CD14-positive monocyte (primary cell): ENCODE measurements at regions not wholly inside any gene's neighbourhood (a gene's known extent, or its start where the extent isn't known, plus 50 kb on each side); places are given as distances from the start of the nearest gene placed in this dataset.

Source experiments
- DNase-seq, 3 donors: peaks; one replicate each; pipeline ENCODE4 v3.0.0-alpha.2; 2011 to 2022
- H2AFZ ChIP-seq: 2 replicates; pipeline ENCODE4 v1.6.0; 2012; ENCODE audit warnings: mild to moderate bottlenecking, low read depth, low read length, inconsistent platforms; ENCODE audit not compliant: insufficient read depth, poor library complexity, severe bottlenecking
- H3K27ac ChIP-seq, 2 donors: 1 replicate in 1 of 2; 2 replicates in 1 of 2; pipeline ENCODE4 v1.5.1; 2012 to 2013; ENCODE audit warnings: low read length in 2 of 2, control low read depth in 1 of 2, inconsistent platforms in 1 of 2, low read depth in 1 of 2, mild to moderate bottlenecking in 1 of 2
- H3K27me3 ChIP-seq, 2 donors: one replicate each; pipeline versions ENCODE4 v1.6.0 to v1.6.1; 2011 to 2013; ENCODE audit warnings: low read length in 2 of 2; ENCODE audit not compliant: control insufficient read depth in 2 of 2, insufficient read depth in 2 of 2
- H3K36me3 ChIP-seq, 2 donors: replicated peaks in 1 of 2; 1 replicate in 1 of 2; 2 replicates in 1 of 2; pipeline versions ENCODE4 v1.5.1 to v1.6.1; 2012 to 2013; ENCODE audit warnings: low read length in 2 of 2, control low read depth in 1 of 2, inconsistent platforms in 1 of 2, mild to moderate bottlenecking in 1 of 2; ENCODE audit not compliant: insufficient read depth in 2 of 2, control insufficient read depth in 1 of 2
- H3K4me1 ChIP-seq, 2 donors: 1 replicate in 1 of 2; 2 replicates in 1 of 2; pipeline versions ENCODE4 v1.5.1 to v1.6.1; 2012 to 2013; ENCODE audit warnings: low read length in 2 of 2, control low read depth in 1 of 2, inconsistent platforms in 1 of 2, mild to moderate bottlenecking in 1 of 2, moderate library complexity in 1 of 2; ENCODE audit not compliant: insufficient read depth in 2 of 2, control insufficient read depth in 1 of 2
- H3K4me2 ChIP-seq: replicated peaks from 2 replicates; pipeline ENCODE3; 2012; ENCODE audit warnings: low read length, moderate library complexity, mild to moderate bottlenecking; ENCODE audit not compliant: poor library complexity, severe bottlenecking; ENCODE audit errors: extremely low read depth
- H3K4me3 ChIP-seq, 3 experiments: fragments of 200-600 bp in 1 of 3; sonication (generic) in 1 of 3; replicated peaks in 1 of 3; 1 replicate in 2 of 3; 2 replicates in 1 of 3; pipeline ENCODE4 v1.5.1; 2011 to 2013; ENCODE audit warnings: low read length in 3 of 3, mild to moderate bottlenecking in 3 of 3, control low read depth in 2 of 3, low read depth in 2 of 3, inconsistent platforms in 1 of 3, moderate library complexity in 1 of 3
- H3K79me2 ChIP-seq: 2 replicates; pipeline ENCODE4 v1.6.0; 2012; ENCODE audit warnings: mild to moderate bottlenecking, control low read depth, inconsistent platforms, low read length, moderate library complexity; ENCODE audit not compliant: insufficient read depth
- H3K9ac ChIP-seq: 2 replicates; pipeline ENCODE4 v1.6.0; 2017; ENCODE audit warnings: low read length, mild to moderate bottlenecking; ENCODE audit not compliant: insufficient read depth, poor library complexity, severe bottlenecking
- H3K9me3 ChIP-seq, 2 donors: replicated peaks in 1 of 2; 1 replicate in 1 of 2; 2 replicates in 1 of 2; pipeline versions ENCODE4 v1.5.1 to v1.6.1; 2012 to 2013; ENCODE audit warnings: low read length in 2 of 2, control low read depth in 1 of 2; ENCODE audit not compliant: control insufficient read depth in 1 of 2, insufficient read depth in 1 of 2
- H4K20me1 ChIP-seq: 2 replicates; pipeline ENCODE4 v1.6.0; 2012; ENCODE audit warnings: mild to moderate bottlenecking, low read length, control low read depth, moderate library complexity; ENCODE audit not compliant: insufficient read depth
- H3K27ac Mint-ChIP-seq, 7 donors: one replicate each; pipeline ENCODE4 v1.8.0; 2020; ENCODE audit warnings: mild to moderate bottlenecking in 7 of 7, mixed read lengths in 7 of 7, moderate library complexity in 6 of 7, inconsistent platforms in 2 of 7
- H3K27me3 Mint-ChIP-seq, 3 donors: one replicate each; pipeline ENCODE4 v1.8.0; 2021 to 2022; ENCODE audit warnings: low read depth in 3 of 3, mild to moderate bottlenecking in 3 of 3, mixed read lengths in 3 of 3, moderate library complexity in 3 of 3, inconsistent platforms in 1 of 3
- H3K36me3 Mint-ChIP-seq, 2 donors: one replicate each; pipeline ENCODE4 v1.8.0; 2020; ENCODE audit warnings: mixed read lengths in 2 of 2, inconsistent platforms in 1 of 2, mild to moderate bottlenecking in 1 of 2
- H3K4me1 Mint-ChIP-seq: one replicate; pipeline ENCODE4 v1.8.0; 2020; ENCODE audit warnings: mild to moderate bottlenecking, mixed read lengths
- H3K4me3 Mint-ChIP-seq, 2 donors: one replicate each; pipeline ENCODE4 v1.8.0; 2020; ENCODE audit warnings: mild to moderate bottlenecking in 2 of 2, mixed read lengths in 2 of 2, moderate library complexity in 1 of 2
- H3K9me3 Mint-ChIP-seq, 7 donors: one replicate each; pipeline ENCODE4 v1.8.0; 2020 to 2022; ENCODE audit warnings: mixed read lengths in 7 of 7, mild to moderate bottlenecking in 6 of 7, moderate library complexity in 6 of 7, inconsistent platforms in 2 of 7
- CTCF ChIP-seq: fragments of 200-600 bp; IDR thresholded peaks from one replicate; pipeline ENCODE4 v1.8.0; 2022; ENCODE audit warnings: antibody characterized with exemption, mild to moderate bottlenecking
- WGBS: methylation state at CpG from one replicate; pipeline ENCODE4 v1.1.5; 2013; ENCODE audit warnings: missing lambda C conversion rate; ENCODE audit not compliant: insufficient coverage; 5-methylcytosine and 5-hydroxymethylcytosine counted together
- intact Hi-C, 2 donors: fragments of 100-400 bp; cut with micrococcal nuclease; formaldehyde crosslinking; loops; one replicate each; pipeline versions ENCODE4 v1.15.0 to v1.15.1; 2023

GRCh38 chr5:42020788-42021530, 95.9 kb downstream of the FBXO4 start:
- Histone ChIP-seq H3K36me3 (no peaks in the 10 kb centered on the region), H3K4me2 (no peak overlapping the region), H3K4me1 (no peaks in the 10 kb centered on the region), H3K27me3 (no peaks in the 10 kb centered on the region), H2AFZ (no peak overlapping the region), H3K27ac (no peak overlapping the region), H3K79me2 (no peaks in the 10 kb centered on the region), H4K20me1 (no peaks in the 10 kb centered on the region), H3K9ac (no peak overlapping the region), H3K4me3 (no peak overlapping the region), H3K9me3 (no peaks in the 10 kb centered on the region)
- Mint-ChIP-seq H3K27me3 (peaks cover 0 to 2% (median 0%) of the 10 kb centered on the region in 3 donors), H3K4me3 (no peak overlapping the region), H3K9me3 (peaks cover 0 to 3% (median 0%) of the 10 kb centered on the region in 7 donors), H3K4me1 (no peaks in the 10 kb centered on the region), H3K27ac (no peak overlapping the region), H3K36me3 (no peaks in the 10 kb centered on the region)
- DNase-seq, result no peak
- intact Hi-C loops, result no loop called here
- TF ChIP-seq CTCF, result no peak
- WGBS, result 76% methylated on average over 3 of the region's 3 CpGs

GRCh38 chr5:42021923-42022322, 96.8 kb downstream of the FBXO4 start:
- no CpG with 5 or more reads among the region's 2 CpGs for WGBS
- H2AFZ ChIP-seq, result no peak overlapping the region
- H3K36me3 Mint-ChIP-seq, result no peaks in the 10 kb centered on the region
- no peak overlapping the region for H3K4me3 ChIP-seq
- intact Hi-C loops, result no loop called here
- no peaks in the 10 kb centered on the region for H3K4me1 ChIP-seq
- TF ChIP-seq CTCF, result no peak
- no peak overlapping the region for H3K9ac ChIP-seq
- H3K27ac ChIP-seq, result no peak overlapping the region
- peaks cover 0 to 3% (median 0%) of the 10 kb centered on the region in 7 donors for H3K9me3 Mint-ChIP-seq
- no peak overlapping the region for H3K4me3 Mint-ChIP-seq
- no peak overlapping the region for H3K27ac Mint-ChIP-seq
- peaks cover 0 to 2% (median 0%) of the 10 kb centered on the region in 3 donors for H3K27me3 Mint-ChIP-seq
- H3K9me3 ChIP-seq, result no peaks in the 10 kb centered on the region
- no peak overlapping the region for H3K4me2 ChIP-seq
- H3K4me1 Mint-ChIP-seq, result no peaks in the 10 kb centered on the region
- H3K79me2 ChIP-seq, result no peaks in the 10 kb centered on the region
- no peaks in the 10 kb centered on the region for H3K27me3 ChIP-seq
- H4K20me1 ChIP-seq, result no peaks in the 10 kb centered on the region
- DNase-seq, result no peak
- no peaks in the 10 kb centered on the region for H3K36me3 ChIP-seq
